ENCODE measurements at regions not wholly inside any gene's neighbourhood (a gene's known extent, or its start where the extent isn't known, plus 50 kb on each side); places are given as distances from the start of the nearest gene placed in this dataset.

DNA sequence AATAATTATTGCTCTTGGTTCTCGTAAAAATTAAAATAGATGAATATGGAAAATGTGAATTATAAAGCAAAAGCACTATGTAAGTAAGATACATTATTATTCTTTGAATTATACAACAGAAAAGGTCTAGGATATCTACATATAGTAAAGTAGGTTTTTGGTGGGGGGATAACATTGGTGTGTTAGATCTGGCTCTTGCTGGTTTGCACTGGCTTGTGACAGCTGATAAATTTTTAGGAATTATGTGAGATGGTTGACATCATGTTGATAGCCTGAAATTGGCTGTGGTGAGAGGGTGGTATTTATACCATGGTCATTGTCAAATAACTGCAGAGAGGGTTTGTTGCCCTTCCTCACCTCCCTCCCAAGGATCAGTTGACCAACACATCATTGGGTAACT lies 50.7 kb upstream of the BTG1 start:
- Histone ChIP-seq H3K4me3 (replicated peaks in 1 of 3) (no peak overlapping the region), H3K9me3 (no peaks in the 10 kb centered on the region), H3K27me3 (no peaks in the 10 kb centered on the region), H3K4me1 (no peaks in the 10 kb centered on the region), H3K36me3 (no peaks in the 10 kb centered on the region), H3K27ac (no peak overlapping the region)
- intact Hi-C loops (cut with DNase I) = no loop called here
- WGBS, 2 donors = 95 to 99% methylated on average over 1 of the region's 1 CpG
- TF ChIP-seq POLR2A (IDR thresholded peaks at IDR 0.05) (no peak), CTCF (IDR thresholded peaks at IDR 0.05) (no peak)
- no peak for DNase-seq

Data from thyroid gland (tissue), 4 donors.